ENCODE measurements at regions not wholly inside any gene's neighbourhood (a gene's known extent, or its start where the extent isn't known, plus 50 kb on each side); places are given as distances from the start of the nearest gene placed in this dataset.
A peak's percentile ranks its signal among the peaks of the same experiment; 100 is the strongest.

GRCh38 chr13:34152996-34153395, 335.0 kb downstream of the RFC3 start:
- TF ChIP-seq CTCF (IDR thresholded peaks at IDR 0.05) (no peak), ZFX (IDR thresholded peaks at IDR 0.05; ENCODE audit: borderline replicate concordance) (no peak)
- H3K27ac ChIP-seq: peak overlapping the region; percentile 84

GRCh38 chr13:34153428-34154180, 335.7 kb downstream of the RFC3 start:
- H3K27ac ChIP-seq: peak overlapping the region; percentile 84
- TF ChIP-seq ZFX (IDR thresholded peaks at IDR 0.05; ENCODE audit: borderline replicate concordance): no peak
- no peak for TF ChIP-seq CTCF (IDR thresholded peaks at IDR 0.05)

- TF ChIP-seq ZFX (IDR thresholded peaks at IDR 0.05; ENCODE audit: borderline replicate concordance) (no peak), CTCF (IDR thresholded peaks at IDR 0.05) (no peak)
- peak overlapping the region; percentile 84 for H3K27ac ChIP-seq
Observed at GRCh38 chr13:34155931-34156607, 338.1 kb downstream of the RFC3 start.

- H3K27ac ChIP-seq: peak overlapping the region; percentile 84
- TF ChIP-seq CTCF (IDR thresholded peaks at IDR 0.05) (no peak), ZFX (IDR thresholded peaks at IDR 0.05; ENCODE audit: borderline replicate concordance) (no peak)
Observed at GRCh38 chr13:34156841-34157365, 339.0 kb downstream of the RFC3 start.

- TF ChIP-seq CTCF (IDR thresholded peaks at IDR 0.05) (no peak), ZFX (IDR thresholded peaks at IDR 0.05; ENCODE audit: borderline replicate concordance) (no peak)
- H3K27ac ChIP-seq: no peak overlapping the region
Observed at GRCh38 chr13:34159946-34160345, 342.0 kb downstream of the RFC3 start.

- peak overlapping the region; percentile 93 for H3K27ac ChIP-seq
- TF ChIP-seq CTCF (IDR thresholded peaks at IDR 0.05): no peak
- no peak for TF ChIP-seq ZFX (IDR thresholded peaks at IDR 0.05; ENCODE audit: borderline replicate concordance)
Observed at GRCh38 chr13:34161931-34162543, 344.1 kb downstream of the RFC3 start.

All from 22Rv1 (cell line).